Mammary epithelial cell (primary cell): ENCODE measurements at regions not wholly inside any gene's neighbourhood (a gene's known extent, or its start where the extent isn't known, plus 50 kb on each side); places are given as distances from the start of the nearest gene placed in this dataset.

ENCODE experiments used
- EZH2 ChIP-seq: IDR thresholded peaks from 2 replicates; pipeline ENCODE4 v1.6.1; 2012; ENCODE audit warnings: low read length, inconsistent platforms, borderline replicate concordance
- TF ChIP-seq, protein P1 (sequence below), 2 donors: IDR thresholded peaks in 1 of 2; conservative IDR thresholded peaks in 1 of 2; 2 replicates each; pipeline ENCODE4 v1.5.1; 2011 to 2012; ENCODE audit warnings: inconsistent platforms in 2 of 2, low read length in 2 of 2, mild to moderate bottlenecking in 2 of 2, control low read depth in 1 of 2, low read depth in 1 of 2; ENCODE audit not compliant: insufficient read depth in 1 of 2; ENCODE audit errors: extremely low read depth in 1 of 2

DNA sequence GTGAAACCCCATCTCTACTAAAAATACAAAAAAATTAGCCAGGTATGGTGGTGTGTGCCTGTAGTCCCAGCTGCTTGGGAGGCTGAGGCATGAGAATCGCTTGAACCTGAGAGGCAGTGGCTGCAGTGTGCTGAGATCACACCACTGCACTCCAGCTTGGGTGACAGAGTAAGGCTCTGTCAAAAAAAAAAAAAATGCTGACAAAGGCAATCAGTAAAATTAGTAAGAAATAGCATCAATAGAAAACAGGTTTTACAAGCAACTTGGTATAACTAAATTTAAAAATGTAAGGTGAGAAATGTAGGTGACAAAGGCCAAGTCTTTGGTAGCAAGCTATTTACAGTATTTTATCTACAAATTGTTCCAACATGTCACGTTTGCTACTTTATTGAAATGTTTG, 421.4 kb upstream of the RGPD4 start:
- TF ChIP-seq, protein P1, sequence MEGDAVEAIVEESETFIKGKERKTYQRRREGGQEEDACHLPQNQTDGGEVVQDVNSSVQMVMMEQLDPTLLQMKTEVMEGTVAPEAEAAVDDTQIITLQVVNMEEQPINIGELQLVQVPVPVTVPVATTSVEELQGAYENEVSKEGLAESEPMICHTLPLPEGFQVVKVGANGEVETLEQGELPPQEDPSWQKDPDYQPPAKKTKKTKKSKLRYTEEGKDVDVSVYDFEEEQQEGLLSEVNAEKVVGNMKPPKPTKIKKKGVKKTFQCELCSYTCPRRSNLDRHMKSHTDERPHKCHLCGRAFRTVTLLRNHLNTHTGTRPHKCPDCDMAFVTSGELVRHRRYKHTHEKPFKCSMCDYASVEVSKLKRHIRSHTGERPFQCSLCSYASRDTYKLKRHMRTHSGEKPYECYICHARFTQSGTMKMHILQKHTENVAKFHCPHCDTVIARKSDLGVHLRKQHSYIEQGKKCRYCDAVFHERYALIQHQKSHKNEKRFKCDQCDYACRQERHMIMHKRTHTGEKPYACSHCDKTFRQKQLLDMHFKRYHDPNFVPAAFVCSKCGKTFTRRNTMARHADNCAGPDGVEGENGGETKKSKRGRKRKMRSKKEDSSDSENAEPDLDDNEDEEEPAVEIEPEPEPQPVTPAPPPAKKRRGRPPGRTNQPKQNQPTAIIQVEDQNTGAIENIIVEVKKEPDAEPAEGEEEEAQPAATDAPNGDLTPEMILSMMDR (conservative IDR thresholded peaks at IDR 0.05 in 1 of 2, IDR thresholded peaks at IDR 0.05 in 1 of 2; ENCODE audit: extremely low read depth in 1 of 2, insufficient read depth in 1 of 2, low read depth in 1 of 2, low read length in 2 of 2): no peak
- TF ChIP-seq EZH2: no peak
